GM18868 (cell line): ENCODE measurements at regions not wholly inside any gene's neighbourhood (a gene's known extent, or its start where the extent isn't known, plus 50 kb on each side); places are given as distances from the start of the nearest gene placed in this dataset.

Source experiments
- ATAC-seq: cut with Tn5 transposase; IDR thresholded peaks from one replicate; pipeline ENCODE4 v1.9.1; 2021; ENCODE audit warnings: mild to moderate bottlenecking, moderate library complexity; ENCODE audit not compliant: unreplicated experiment

DNA sequence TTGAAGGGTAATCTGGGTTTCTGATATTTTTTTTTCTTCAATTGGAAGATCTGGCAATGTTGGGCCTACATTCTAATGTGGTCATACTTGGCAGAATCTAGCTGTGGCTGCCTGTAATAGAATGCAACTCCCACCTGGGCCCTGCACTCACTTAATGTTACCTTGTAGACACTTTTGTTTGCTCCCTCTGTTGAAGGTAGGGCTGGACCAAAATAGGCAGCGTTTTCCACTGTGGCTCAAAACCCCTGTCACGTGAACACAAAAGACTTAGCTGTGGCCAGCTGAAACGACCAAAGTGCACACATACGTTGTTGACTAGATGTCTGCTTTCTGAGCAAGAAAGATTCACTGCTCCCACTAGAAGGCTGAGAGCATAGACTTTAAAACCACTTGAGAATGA is 117.6 kb upstream of the HMHB1 start:
- no peak for ATAC-seq

DNA sequence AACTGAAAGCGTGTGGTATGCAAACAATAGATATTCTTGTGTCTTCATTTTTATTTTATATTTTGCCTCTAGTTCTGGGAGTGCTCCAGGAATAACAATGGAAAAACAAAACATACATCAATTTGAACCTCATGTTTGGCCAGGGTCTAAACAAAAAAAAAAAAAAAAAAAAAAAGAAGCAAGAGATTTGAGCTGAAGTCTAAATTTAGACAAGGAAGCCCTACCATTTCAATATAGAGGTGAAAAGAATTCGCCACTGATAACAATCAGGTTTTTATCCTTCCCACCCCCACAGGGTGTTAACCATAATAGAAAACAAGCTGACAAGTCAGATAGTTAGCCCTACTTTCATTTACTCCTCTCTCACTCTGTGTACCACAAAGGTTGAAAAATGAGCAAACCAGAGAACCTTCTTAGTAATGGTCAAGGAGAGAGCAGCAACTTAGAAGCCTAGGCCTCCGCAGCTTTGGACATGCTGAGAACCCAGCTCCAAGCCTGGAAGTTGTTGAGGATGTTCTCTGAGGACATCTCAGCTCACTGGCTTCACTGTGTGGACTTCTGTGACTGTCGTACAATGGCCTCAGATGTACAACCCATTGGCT is 118.2 kb upstream of the HMHB1 start:
- ATAC-seq: peak; percentile 78

DNA sequence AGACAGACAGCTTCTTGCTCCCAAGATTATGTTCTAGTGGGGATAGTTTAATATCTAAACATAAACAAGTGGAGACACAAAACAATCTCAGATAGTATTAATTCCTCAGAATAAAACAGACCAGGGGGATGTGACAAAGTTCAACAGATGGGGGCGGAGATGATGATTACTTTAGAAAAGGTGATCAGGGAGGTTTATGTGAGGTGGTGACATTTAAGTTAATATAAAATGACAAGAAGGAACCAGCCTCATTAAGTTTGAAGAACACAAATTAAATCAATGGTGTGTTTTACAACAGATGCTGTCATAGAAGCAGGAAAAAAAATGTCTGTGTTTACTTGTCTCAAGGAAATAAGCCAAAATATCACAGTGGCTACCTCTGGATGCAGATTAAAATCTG is 119.6 kb upstream of the HMHB1 start:
- no peak for ATAC-seq

DNA sequence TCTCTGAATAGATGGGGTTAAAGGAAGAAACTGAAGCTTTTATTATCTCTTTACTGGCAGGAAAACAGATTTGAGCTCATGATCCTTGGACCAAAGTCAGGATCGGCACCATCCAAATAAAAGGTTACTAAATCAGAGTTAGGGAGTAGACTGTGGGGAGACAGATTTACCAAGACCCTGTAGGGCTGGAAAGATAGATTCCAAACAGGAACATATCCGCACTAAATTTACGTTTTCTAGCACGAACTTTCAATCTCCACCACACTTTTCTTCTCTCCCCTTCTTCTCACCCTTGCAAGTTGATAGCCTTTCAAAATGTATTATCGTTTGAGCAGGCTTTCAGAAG is 120.0 kb upstream of the HMHB1 start:
- no peak for ATAC-seq

DNA sequence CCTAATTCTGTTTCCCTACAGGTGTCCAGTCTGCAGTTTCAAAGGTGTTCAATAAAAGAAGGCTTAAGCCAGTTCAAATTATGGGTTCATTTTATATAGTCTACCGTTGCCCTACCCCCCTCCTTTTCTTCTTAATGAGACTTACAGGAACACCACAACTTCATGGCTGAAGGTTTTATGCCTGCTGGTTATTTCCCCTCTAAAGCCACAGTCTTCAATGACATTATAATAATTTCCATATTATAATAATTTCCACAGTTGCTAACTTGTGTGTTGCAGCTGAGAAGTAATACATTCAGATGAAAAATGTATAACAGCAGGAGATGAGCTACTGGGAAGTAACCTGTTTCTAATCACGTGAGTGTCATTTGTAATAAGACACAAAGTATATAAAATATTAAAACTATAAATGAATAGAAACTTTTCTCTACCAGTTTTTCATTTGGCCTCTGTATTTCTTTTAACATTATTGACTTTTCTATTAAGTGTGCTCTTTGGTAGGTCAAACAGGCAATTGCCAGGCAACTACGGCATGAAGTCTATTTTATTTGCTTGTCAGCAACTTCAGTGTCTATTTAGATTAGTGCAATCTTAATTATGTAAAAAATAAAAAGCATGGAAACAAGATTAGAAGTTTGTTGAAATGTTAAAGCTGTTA is 120.5 kb upstream of the HMHB1 start:
- ATAC-seq: no peak

DNA sequence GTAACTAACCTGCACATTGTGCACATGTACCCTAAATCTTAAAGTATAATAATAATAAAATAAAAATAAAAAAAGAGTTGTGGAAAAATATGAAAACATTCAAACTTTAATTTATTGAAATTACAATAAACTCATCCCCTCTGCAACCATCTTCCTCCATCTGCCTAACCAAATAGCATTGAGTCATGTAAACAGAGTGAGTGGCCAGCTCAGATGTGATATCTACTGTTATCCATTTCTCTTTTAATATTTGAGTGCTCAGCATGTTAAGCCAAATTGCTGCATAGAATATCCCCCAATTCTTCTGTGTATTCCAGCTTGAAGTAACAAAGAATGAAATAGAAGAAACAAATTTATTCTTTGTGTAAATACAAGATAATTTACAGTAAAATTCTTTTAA is 124.4 kb upstream of the HMHB1 start:
- no peak for ATAC-seq

DNA sequence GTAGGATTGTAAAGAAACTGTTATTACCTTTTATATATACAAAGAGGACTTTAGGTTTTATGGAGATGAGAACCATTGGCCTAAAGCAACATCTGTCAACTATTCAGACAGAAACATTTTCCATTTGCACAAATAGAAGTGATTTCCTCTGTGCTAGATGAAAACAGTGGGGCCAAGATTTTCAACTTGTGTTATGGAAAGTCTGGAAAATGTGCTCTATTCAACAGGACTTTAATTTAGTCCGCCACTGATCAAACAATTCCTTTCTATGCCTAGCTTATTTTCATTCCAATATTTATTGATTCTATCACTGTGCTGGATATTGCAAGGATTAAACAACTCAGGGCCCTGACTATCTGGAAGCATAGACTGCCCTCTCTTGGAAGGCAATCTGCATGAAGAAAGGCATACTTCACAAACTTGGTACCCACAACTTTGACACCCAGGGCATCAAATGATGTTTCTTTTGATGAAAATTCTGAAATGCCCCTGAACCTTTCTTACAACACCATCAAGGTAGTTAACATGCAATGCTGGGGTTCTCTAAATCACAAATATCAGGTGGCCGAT is 126.6 kb upstream of the HMHB1 start:
- no peak for ATAC-seq

DNA sequence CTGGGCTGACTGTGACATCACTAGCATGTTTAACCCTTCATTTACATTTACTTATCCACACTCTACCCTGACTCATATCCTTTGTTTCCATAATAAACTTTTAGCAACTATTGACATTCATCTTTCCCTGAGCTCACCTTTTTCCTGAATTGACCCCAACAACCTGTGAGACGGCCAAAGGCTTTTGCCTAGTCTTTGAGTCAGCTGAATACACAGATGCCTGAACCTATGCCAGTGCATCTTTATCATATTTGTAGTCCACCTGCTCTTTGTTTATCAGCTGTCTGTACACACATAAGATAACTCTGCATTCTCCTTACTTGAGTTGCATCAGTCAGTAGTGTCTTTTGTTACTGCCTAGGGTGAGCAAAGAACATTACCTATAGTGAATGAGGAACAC is 128.5 kb upstream of the HMHB1 start:
- no peak for ATAC-seq

DNA sequence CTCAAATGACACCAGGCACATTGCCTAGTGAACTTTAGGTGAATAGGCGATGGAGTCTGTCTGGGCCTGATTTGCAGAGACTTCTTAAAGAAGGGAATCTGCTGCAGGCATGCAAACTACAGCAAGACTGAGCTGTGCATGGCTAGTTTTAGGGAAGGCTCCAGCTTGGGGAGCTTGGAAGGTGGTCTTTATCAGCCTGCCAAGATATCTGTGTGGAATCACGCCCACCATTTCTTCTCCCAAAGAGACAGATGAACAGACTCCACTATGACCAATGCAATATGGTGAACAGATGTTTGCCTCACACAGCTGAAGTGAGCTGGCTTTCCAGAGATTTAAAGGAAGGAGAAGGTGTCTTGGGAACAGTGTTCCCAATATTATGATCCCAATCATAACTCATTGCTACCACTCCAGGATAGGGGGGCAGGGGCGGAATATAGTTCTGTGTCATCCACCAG is 129.0 kb upstream of the HMHB1 start:
- no peak for ATAC-seq

DNA sequence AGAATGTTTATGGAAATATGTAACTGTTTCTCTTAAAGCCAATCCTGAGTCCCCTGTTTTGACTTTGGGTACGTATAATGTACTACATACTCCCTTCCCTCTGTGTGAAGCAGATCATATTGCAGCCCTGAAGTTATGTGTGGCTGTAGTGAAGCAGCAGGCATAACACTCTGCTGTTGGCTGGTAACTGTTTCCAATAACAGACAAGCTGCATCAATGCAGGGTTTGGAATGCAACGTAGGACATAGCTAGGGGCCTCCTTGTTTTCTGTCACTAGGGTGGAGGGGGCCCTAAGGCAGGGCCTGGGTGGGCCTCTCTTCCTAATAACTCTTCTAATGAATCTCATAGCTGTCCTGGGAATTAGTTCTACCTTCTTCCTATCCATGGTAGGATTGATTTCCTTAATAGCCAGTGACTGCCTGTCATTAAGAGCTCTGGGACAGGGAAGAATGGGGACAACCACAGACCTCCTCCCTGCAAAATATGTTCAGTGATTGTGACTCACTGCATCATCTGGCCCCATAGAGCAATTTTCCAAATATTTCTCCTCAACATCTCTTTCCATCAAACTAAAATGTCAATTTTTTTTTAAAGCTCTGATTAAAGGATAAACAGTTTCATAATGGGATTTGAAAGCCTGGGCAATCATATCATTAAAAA is 129.6 kb upstream of the HMHB1 start:
- no peak for ATAC-seq

DNA sequence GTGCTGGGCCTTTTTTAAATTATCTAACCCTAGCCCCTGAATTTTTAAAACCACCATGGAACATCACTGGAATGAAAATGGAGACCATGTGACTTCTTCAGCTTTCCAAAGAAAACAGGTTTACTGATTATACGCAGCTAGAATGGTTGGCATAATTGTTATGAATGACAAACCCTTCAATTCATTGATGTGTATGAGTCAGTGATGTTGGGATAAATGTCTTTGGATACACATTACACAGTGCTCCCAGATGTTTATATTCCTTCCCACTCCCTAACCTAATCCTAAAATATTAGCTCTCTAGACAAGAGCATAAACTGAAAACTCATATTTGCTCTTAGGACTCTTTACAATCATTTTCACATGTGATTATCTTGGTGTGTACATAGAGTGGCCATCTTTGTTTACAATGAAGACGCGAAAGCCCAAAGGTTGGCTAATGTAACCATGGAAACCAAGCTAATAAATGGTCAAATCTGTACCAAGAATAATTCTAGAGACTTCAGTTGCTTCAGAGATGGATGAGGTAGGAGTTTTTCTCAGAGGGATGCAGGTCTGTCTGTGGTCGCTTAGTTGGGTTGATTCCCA is 131.2 kb upstream of the HMHB1 start:
- ATAC-seq: no peak

DNA sequence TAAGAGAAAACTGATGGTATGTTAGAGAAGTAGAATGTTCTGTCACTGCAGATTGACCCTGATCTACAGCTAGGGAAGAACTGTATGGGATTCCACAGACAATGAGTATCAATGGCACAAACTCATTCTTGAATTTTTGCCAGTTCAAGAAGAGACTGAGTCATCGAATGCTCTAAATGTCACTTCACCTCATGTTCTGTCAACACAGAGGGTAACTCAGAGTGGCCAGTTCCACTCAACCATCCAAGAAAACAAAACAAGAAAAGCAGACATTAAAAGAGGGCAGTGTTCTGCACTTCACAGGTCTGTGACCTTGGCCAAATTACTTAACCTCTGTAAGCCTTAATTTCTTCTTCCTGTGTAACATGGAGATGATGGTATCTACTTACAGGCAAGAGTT is 132.2 kb upstream of the HMHB1 start:
- no peak for ATAC-seq

DNA sequence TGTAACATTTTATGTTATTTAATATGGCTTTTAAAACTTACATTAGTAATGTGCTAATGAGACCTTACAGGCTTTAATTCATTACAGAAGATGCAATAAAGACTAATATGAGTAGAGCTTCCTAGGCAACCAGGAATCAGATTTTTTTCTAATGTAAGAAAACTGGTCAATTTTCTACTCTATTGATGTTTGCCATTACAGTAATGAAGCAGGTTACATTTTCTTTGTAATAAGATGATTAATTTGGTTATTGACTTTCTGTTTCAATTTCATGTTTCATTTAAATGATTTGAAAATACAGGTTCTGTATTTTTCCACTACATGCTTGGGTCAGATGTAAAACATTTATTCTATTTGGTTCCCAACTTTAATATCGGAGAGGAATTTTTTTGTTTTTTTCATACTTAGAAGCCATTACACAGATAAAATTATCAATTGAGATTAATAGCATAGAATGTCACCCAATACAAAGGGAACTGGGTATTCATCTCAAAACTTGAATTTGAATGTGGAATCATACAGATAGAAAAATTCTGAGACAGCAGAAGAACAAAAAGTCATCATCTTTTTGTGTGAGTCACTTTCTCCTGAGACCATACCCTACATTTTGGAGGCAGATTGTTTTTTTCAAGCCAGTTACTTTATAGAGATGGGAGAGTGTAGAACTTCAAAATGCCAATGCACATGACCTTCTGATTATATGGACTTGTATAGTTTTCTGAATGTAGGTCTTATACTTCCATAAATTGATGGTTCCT is 133.6 kb upstream of the HMHB1 start:
- no peak for ATAC-seq

DNA sequence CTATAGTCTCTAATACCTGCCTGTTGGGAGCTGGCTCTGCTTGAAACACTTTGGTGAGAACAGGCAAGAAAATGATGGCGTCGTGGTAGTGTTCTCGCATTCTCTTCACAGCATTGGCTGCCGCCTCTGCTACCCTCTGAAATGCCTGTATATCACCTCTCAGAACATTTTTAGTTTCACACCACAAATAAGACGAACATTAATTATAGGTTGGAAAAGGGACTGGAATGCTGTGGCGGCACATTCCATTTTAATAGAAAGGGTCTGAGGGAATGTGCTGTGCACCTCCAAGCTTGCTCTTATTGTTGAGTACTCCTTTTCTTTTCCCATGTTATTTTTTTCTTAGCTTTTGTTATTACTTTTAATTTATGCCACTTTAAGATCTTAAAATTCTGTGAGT is 134.6 kb upstream of the HMHB1 start:
- no peak for ATAC-seq

DNA sequence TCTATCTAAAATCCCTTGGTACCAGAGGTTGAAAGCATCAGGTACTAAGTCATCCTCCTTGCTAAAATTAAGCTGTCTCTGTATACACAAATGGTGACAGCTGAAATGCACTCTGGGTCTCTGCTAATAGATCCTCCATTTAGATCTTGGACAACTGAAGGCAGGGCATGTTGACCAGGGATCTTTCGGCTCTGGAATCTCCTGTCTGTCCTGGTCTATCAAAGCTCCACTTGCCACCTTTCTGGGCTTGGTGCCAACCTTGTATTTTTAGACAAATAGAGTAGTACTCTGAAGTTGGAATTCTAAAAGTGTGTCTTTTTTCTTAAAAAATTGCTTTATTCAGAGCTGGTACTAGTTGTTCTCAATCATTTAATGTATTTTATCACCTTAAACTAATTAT is 135.2 kb upstream of the HMHB1 start:
- no peak for ATAC-seq

DNA sequence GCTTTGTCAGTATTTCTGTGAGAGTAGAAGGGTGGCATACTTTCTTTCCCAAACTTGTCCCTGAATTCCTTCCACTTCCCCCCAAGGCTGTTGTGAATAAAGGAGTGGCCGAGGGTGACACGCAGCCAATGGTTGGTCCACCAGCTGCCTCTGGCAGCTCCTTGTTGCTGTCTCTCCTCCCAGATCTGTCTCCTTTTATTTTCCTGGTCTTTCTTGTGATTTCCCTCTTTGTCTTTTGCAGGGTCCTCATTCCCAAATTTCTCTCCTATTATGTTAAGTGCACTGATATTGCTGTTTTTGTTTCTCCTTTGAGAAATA is 137.5 kb upstream of the HMHB1 start:
- no peak for ATAC-seq

DNA sequence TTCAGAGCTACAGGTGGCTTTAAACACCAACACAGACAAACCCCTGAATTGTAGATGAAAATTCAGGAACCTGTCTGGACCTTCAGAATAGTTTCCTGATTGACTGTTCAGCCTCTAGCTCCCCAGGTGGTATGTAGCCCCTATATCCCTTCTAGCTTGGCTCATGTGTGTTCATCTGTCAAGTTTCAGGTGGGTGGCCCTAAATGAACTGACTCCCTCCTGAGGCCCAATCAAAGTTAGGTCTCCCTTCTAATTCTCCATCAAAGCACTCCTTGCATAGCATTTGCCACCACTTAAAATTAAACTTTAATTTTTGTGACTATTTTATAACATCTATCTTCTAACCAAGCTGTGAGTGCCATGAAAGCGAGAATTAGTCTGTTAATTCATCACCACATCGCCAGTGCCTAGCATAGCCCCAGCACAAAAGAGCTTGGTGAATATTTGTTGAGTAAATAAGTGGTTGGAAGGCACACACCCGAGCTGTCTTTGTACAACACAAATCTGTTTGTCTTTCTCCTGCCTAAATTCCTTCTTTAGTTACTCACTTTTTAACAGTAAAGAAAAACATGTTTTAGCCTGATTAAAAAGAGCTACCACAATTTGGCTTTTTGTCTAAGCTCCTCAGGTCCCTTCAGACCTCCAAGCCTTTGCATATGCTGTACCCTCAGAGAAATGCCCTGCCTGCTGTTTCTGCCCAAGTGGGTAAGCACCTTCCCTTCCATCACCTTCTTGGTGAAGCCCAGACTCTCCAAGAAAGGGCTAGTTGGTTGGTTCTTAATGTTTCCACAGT is 138.1 kb upstream of the HMHB1 start:
- ATAC-seq: no peak

DNA sequence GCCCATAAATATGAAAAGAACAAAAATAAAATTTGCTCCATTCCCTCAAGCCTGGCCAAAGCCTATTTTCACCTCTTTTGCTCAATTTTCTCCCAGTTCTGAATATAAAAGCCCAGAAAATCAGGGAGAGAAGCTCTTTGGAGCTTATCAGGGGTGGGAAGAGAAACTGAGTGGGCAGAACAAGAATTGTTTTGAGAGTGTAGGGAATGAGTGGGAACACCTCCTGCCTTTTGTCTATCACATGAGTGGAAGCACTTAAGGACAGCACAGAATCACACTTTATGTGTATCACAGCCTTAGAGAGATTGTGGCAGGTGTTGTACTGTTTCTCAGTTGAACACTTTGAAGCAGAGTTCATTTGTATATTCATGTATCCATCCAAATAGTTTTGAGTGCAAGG is 139.2 kb upstream of the HMHB1 start:
- no peak for ATAC-seq

DNA sequence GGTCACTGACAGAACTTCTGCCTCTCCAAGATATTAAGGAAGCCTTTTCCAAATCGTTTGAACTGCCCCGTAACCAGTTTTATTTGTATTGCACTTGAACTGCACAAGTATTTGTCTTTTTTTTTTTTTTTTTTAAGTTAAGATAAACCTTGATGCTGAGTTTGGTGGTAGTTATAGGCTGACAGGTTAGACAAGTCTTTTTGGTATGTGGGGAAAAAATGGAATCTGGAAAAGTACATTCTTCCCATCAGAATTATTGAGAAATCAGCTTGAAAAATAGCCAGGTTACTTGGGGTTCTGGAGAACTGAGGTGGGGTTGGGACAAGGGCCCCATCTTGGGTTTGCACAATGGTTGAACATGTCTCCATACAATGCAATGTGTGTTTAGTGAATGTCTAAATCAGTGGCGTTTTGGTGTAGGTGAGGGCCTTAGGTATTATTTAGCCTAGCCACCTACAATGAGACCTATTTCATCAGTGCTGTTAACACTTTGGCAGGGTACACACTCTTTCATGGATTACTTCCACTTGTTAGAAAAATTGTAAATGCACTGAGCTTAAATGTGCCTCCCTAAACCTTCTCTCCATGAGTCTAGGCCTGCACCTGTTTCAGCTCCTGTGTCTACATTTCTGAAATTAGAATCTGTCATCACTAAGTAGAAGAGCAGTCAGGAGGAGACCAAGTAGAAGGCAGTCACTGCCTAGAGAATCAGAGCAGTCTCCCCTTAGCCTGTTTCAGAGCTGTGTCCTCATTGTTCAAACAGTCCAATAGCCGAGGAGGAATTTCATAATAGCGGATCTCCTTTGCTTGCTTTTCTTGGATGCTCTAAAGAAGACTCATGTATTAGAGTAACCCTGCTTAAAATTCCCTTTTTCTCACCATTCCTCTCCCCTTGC is 140.0 kb upstream of the HMHB1 start:
- ATAC-seq: no peak

DNA sequence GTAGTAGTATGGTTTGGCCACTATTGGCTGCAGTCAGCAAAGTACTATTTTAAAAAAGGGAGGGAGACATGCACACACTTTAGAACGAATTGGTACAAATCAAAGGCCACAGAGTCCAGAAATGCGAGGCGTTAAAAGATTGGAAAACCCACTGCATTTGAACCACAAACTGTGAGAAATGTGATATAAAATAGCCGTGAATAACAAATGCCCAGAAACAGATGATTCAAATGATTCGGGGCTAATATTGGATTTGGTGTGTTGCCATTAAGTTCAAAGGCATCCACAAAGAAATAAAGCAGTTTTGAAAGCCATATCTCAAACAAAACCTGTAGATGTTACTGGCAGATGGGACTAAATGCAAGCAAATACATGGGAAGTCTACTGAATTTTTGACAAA is 140.9 kb upstream of the HMHB1 start:
- no peak for ATAC-seq
